ENCODE measurements at regions not wholly inside any gene's neighbourhood (a gene's known extent, or its start where the extent isn't known, plus 50 kb on each side); places are given as distances from the start of the nearest gene placed in this dataset.

- TF ChIP-seq POLR2A (IDR thresholded peaks at IDR 0.05; ENCODE audit: low read length) (no peak), EP300 (IDR thresholded peaks at IDR 0.05) (no peak), RFX5 (IDR thresholded peaks at IDR 0.05) (no peak), CTCF (IDR thresholded peaks at IDR 0.05) (no peak)
Measured at GRCh38 chr7:120060281-120060680, 212.7 kb upstream of the KCND2 start.
